ENCODE measurements at regions not wholly inside any gene's neighbourhood (a gene's known extent, or its start where the extent isn't known, plus 50 kb on each side); places are given as distances from the start of the nearest gene placed in this dataset.

- TF ChIP-seq REST (IDR thresholded peaks at IDR 0.05; ENCODE audit: insufficient read depth in 1 of 2, low read depth in 2 of 2, low read length in 1 of 2): no peak
- TF ChIP-seq CTCF (IDR thresholded peaks at IDR 0.05): no peak
- TF ChIP-seq POLR2AphosphoS5 (IDR thresholded peaks at IDR 0.05; ENCODE audit: low read depth, low read length): no peak
- TF ChIP-seq TCF7L2 (IDR thresholded peaks at IDR 0.05; ENCODE audit: low read depth, low read length): no peak
Measured at GRCh38 chr11:112778877-112779266, 182.3 kb upstream of the NCAM1 start.
